GM12878 (cell line): ENCODE measurements at regions not wholly inside any gene's neighbourhood (a gene's known extent, or its start where the extent isn't known, plus 50 kb on each side); places are given as distances from the start of the nearest gene placed in this dataset.

Source experiments
- ATAC-seq: fragments of 200-7000 bp; cut with Tn5 transposase; 3 replicates; pipeline ENCODE4 v1.9.1; 2020; ENCODE audit warnings: mild to moderate bottlenecking, moderate library complexity
- BruUV-seq: library from RNA; stranded (reverse); fragments of 400-500 nt; replicated peaks from 2 replicates; lab custom pipeline; 2021; lab: Mats Ljungman, UMichigan
- CTCF ChIA-PET: fragments of 300-600 bp; sonication (Branson Sonifier 250); formaldehyde crosslinking; extraction: SDS; loops from one replicate; lab custom pipeline; 2021; ENCODE audit warnings: inconsistent platforms; lab: Yijun Ruan, JAX
- POLR2A ChIA-PET: fragments of 350-600 bp; formaldehyde crosslinking; extraction: SDS; loops from one replicate; lab custom pipeline; 2021; ENCODE audit warnings: inconsistent platforms; lab: Charles Lee
- RAD21 ChIA-PET: fragments of 300-600 bp; sonication (Branson Sonifier 250); formaldehyde crosslinking; loops from one replicate; lab custom pipeline; 2023; ENCODE audit warnings: antibody characterized with exemption; ENCODE audit not compliant: unreplicated experiment; lab: Charles Lee
- SMC1A ChIA-PET: fragments of 300-600 bp; sonication (Branson Sonifier 250); formaldehyde crosslinking; loops from one replicate; lab custom pipeline; 2023; ENCODE audit not compliant: unreplicated experiment, uncharacterized antibody; lab: Charles Lee
- DNase-seq: peaks from one replicate; pipeline ENCODE4 v3.0.0-alpha.2; 2011; ENCODE audit warnings: low read depth, low spot score
- FAIRE-seq: peaks from 3 replicates; lab custom pipeline; 2011; peaks lifted over from hg19 to GRCh38; lab: Jason Lieb, UNC
- H2AFZ ChIP-seq: 2 replicates; pipeline ENCODE4 v1.6.0; 2011; ENCODE audit warnings: low read depth, low read length, control low read depth; ENCODE audit not compliant: control insufficient read depth
- H3K27ac ChIP-seq: 2 replicates; pipeline ENCODE4 v1.5.1; 2011; ENCODE audit warnings: control low read depth; ENCODE audit not compliant: control insufficient read depth, insufficient read depth
- H3K27me3 ChIP-seq, 2 experiments: replicated peaks in 1 of 2; 2 replicates each; pipeline versions ENCODE4 v1.6.0 to v1.6.1; 2011; ENCODE audit warnings: low read length in 1 of 2; ENCODE audit not compliant: control insufficient read depth in 2 of 2, insufficient read depth in 2 of 2
- H3K36me3 ChIP-seq, 2 experiments: 2 replicates each; pipeline ENCODE4 v1.5.1; 2011; ENCODE audit warnings: low read length in 1 of 2; ENCODE audit not compliant: control insufficient read depth in 2 of 2, insufficient read depth in 2 of 2
- H3K4me1 ChIP-seq: 2 replicates; pipeline ENCODE4 v1.6.1; 2011; ENCODE audit warnings: mild to moderate bottlenecking, low read length, moderate library complexity, mixed read lengths; ENCODE audit not compliant: control insufficient read depth, insufficient read depth
- H3K4me2 ChIP-seq: 2 replicates; pipeline ENCODE4 v1.6.0; 2011; ENCODE audit warnings: control low read depth; ENCODE audit not compliant: control insufficient read depth, insufficient read depth
- H3K4me3 ChIP-seq: fragments of 200-600 bp; sonication (generic); 2 replicates; pipeline ENCODE4 v1.5.1; 2016
- H3K79me2 ChIP-seq: 2 replicates; pipeline ENCODE4 v1.6.0; 2011; ENCODE audit warnings: low read length; ENCODE audit not compliant: control insufficient read depth, insufficient read depth
- H3K9ac ChIP-seq: 2 replicates; pipeline ENCODE4 v1.8.0; 2011; ENCODE audit warnings: low read length, control low read depth, mixed read lengths; ENCODE audit not compliant: control insufficient read depth, insufficient read depth
- H3K9me3 ChIP-seq: replicated peaks from 3 replicates; pipeline ENCODE4 v1.5.1; 2011; ENCODE audit warnings: mild to moderate bottlenecking, low read length; ENCODE audit not compliant: control insufficient read depth, insufficient read depth
- H4K20me1 ChIP-seq: 2 replicates; pipeline ENCODE4 v1.6.0; 2011; ENCODE audit not compliant: control insufficient read depth, insufficient read depth
- IRF3 ChIP-seq: fragments of 450-650 bp; IDR thresholded peaks from 2 replicates; pipeline ENCODE4 v1.6.1; 2014; ENCODE audit warnings: mild to moderate bottlenecking
- NFIC ChIP-seq: IDR thresholded peaks from 2 replicates; pipeline ENCODE4 v1.6.1; 2012; ENCODE audit warnings: low read depth, mild to moderate bottlenecking, inconsistent platforms, low read length, moderate library complexity
- NFYA ChIP-seq: IDR thresholded peaks from 2 replicates; pipeline ENCODE4 v1.6.1; 2011; ENCODE audit warnings: low read depth, mild to moderate bottlenecking, low read length, improper control_type of control experiment, borderline replicate concordance
- PAX8 ChIP-seq: fragments of 450-650 bp; IDR thresholded peaks from 2 replicates; pipeline ENCODE4 v1.6.1; 2017; ENCODE audit warnings: mild to moderate bottlenecking, moderate library complexity
- RBBP5 ChIP-seq: fragments of 200-600 bp; sonication (generic); conservative IDR thresholded peaks from 2 replicates; pipeline ENCODE4 v1.6.1; 2016
- SPI1 ChIP-seq: IDR thresholded peaks from 2 replicates; pipeline ENCODE4 v1.6.1; 2011; ENCODE audit warnings: low read depth, mild to moderate bottlenecking, low read length, moderate library complexity, borderline replicate concordance; ENCODE audit not compliant: insufficient read depth
- ZBTB40 ChIP-seq: fragments of 450-650 bp; IDR thresholded peaks from 2 replicates; pipeline ENCODE4 v1.6.1; 2016; ENCODE audit warnings: mild to moderate bottlenecking, moderate library complexity, borderline replicate concordance
- ZNF207 ChIP-seq: fragments of 450-650 bp; IDR thresholded peaks from 2 replicates; pipeline ENCODE4 v1.6.1; 2014; ENCODE audit warnings: antibody characterized with exemption, mild to moderate bottlenecking, borderline replicate concordance
- ZZZ3 ChIP-seq: IDR thresholded peaks from 2 replicates; pipeline ENCODE4 v1.6.1; 2011; ENCODE audit warnings: low read depth; ENCODE audit not compliant: control insufficient read depth, insufficient read length
- WGBS: methylation state at CpG from one replicate; pipeline ENCODE4 v1.1.6; 2016; ENCODE audit warnings: low lambda C conversion rate; ENCODE audit not compliant: insufficient replicate concordance, insufficient coverage; ENCODE audit errors: missing lambda C conversion rate; 5-methylcytosine and 5-hydroxymethylcytosine counted together
- in situ Hi-C: fragments of 300-500 bp; cut with MboI; formaldehyde crosslinking; loops from 9 replicates; pipeline ENCODE4 v1.14.3; 2018; ENCODE audit warnings: mixed read lengths
- intact Hi-C: fragments of 100-400 bp; cut with micrococcal nuclease; formaldehyde crosslinking; loops from one replicate; pipeline ENCODE4 v1.14.2; 2022; ENCODE audit not compliant: unreplicated experiment
- TF ChIP-seq, protein P1 (sequence below): IDR thresholded peaks from 2 replicates; pipeline ENCODE4 v1.6.1; 2011; ENCODE audit warnings: mild to moderate bottlenecking, low read depth, low read length, moderate library complexity; ENCODE audit not compliant: insufficient replicate concordance

- no TSS peak for BruUV-seq
- no peak for FAIRE-seq
Measured at GRCh38 chr11:133714471-133715375, 130.6 kb downstream of the SPATA19 start.

GRCh38 chr11:133713844-133714243 lies 131.5 kb downstream of the SPATA19 start:
- H4K20me1 ChIP-seq: no peaks in the 10 kb centered on the region
- ChIA-PET RAD21 (no interaction called here), CTCF (no interaction called here), POLR2A (no interaction called here), SMC1A (no interaction called here)
- 41% methylated on average over 10 of the region's 10 CpGs for WGBS
- H3K27ac ChIP-seq: no peak overlapping the region
- DNase-seq (no peak), FAIRE-seq (no peak), ATAC-seq (no peak)
- no peaks in the 10 kb centered on the region for H3K36me3 ChIP-seq
- no peaks in the 10 kb centered on the region for H3K79me2 ChIP-seq
- in situ Hi-C loops (no loop called here), intact Hi-C loops (no loop called here)
- H3K9me3 ChIP-seq: no peaks in the 10 kb centered on the region
- no TSS peak for BruUV-seq
- no peaks in the 10 kb centered on the region for H3K4me1 ChIP-seq
- H3K4me3 ChIP-seq: no peak overlapping the region
- H3K9ac ChIP-seq: no peak overlapping the region
- H3K27me3 ChIP-seq: peaks cover 3 to 5% of the 10 kb centered on the region in 2 experiments; a peak in 2 of 4 replicates
- H3K4me2 ChIP-seq: no peak overlapping the region
- H2AFZ ChIP-seq: no peak overlapping the region
- no peak for TF ChIP-seq NFYA
- no peak for TF ChIP-seq ZZZ3
- no peak for TF ChIP-seq SPI1
- TF ChIP-seq ZBTB40: no peak
- TF ChIP-seq ZNF207: no peak
- no peak for TF ChIP-seq PAX8
- TF ChIP-seq RBBP5: no peak
- TF ChIP-seq IRF3: no peak

More at GRCh38 chr11:133714471-133715375, 130.6 kb downstream of the SPATA19 start:
- H4K20me1 ChIP-seq: no peaks in the 10 kb centered on the region
- no peak overlapping the region for H3K4me2 ChIP-seq
- H3K9ac ChIP-seq: no peak overlapping the region
- no peak for ATAC-seq
- WGBS: 23% methylated on average over 16 of the region's 16 CpGs
- intact Hi-C loops: no loop called here
- H2AFZ ChIP-seq: no peak overlapping the region
- H3K9me3 ChIP-seq: no peaks in the 10 kb centered on the region
- SMC1A ChIA-PET: no interaction called here
- peaks cover 3 to 5% of the 10 kb centered on the region in 2 experiments; a peak in 2 of 4 replicates for H3K27me3 ChIP-seq
- in situ Hi-C loops: no loop called here
- H3K36me3 ChIP-seq: no peaks in the 10 kb centered on the region
- no peaks in the 10 kb centered on the region for H3K4me1 ChIP-seq
- POLR2A ChIA-PET: no interaction called here
- RAD21 ChIA-PET: no interaction called here
- no peak overlapping the region for H3K27ac ChIP-seq
- H3K79me2 ChIP-seq: no peaks in the 10 kb centered on the region
- TF ChIP-seq NFIC: no peak
- TF ChIP-seq, protein P1, sequence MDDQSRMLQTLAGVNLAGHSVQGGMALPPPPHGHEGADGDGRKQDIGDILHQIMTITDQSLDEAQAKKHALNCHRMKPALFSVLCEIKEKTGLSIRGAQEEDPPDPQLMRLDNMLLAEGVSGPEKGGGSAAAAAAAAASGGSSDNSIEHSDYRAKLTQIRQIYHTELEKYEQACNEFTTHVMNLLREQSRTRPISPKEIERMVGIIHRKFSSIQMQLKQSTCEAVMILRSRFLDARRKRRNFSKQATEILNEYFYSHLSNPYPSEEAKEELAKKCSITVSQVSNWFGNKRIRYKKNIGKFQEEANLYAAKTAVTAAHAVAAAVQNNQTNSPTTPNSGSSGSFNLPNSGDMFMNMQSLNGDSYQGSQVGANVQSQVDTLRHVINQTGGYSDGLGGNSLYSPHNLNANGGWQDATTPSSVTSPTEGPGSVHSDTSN: no peak
- TF ChIP-seq, all 136 proteins: peak for 0
- no peak overlapping the region for H3K4me3 ChIP-seq
- CTCF ChIA-PET: no interaction called here
- DNase-seq: no peak
